Mesendoderm (in vitro differentiated cells): ENCODE measurements at regions not wholly inside any gene's neighbourhood (a gene's known extent, or its start where the extent isn't known, plus 50 kb on each side); places are given as distances from the start of the nearest gene placed in this dataset.

Source experiments
- DNase-seq: peaks from one replicate; pipeline ENCODE4 v3.0.0; 2013
- H2AK5ac ChIP-seq: 2 replicates; pipeline ENCODE4 v1.6.1; 2013; ENCODE audit warnings: low read length, inconsistent platforms
- H2BK120ac ChIP-seq: 2 replicates; pipeline ENCODE4 v1.6.1; 2013; ENCODE audit warnings: low read depth, mild to moderate bottlenecking, low read length, moderate library complexity, mixed read lengths
- H2BK15ac ChIP-seq: replicated peaks from 2 replicates; pipeline ENCODE4 v1.6.1; 2013; ENCODE audit warnings: low read depth, mild to moderate bottlenecking, moderate library complexity
- H2BK5ac ChIP-seq: 2 replicates; pipeline ENCODE4 v1.6.1; 2013; ENCODE audit warnings: low read length, inconsistent platforms
- H3K18ac ChIP-seq: 2 replicates; pipeline ENCODE4 v1.6.1; 2013; ENCODE audit warnings: mild to moderate bottlenecking, low read length, mixed read lengths
- H3K23ac ChIP-seq: one replicate; pipeline ENCODE4 v1.6.1; 2013; ENCODE audit warnings: low read length
- H3K27ac ChIP-seq: 2 replicates; pipeline ENCODE4 v1.5.1; 2013; ENCODE audit warnings: low read depth, mild to moderate bottlenecking, inconsistent platforms, low read length, moderate library complexity
- H3K27me3 ChIP-seq: 2 replicates; pipeline ENCODE4 v1.6.1; 2013; ENCODE audit warnings: low read length, control low read depth, mild to moderate bottlenecking, inconsistent platforms; ENCODE audit not compliant: insufficient read depth, poor library complexity
- H3K36me3 ChIP-seq: 2 replicates; pipeline ENCODE4 v1.6.1; 2013; ENCODE audit warnings: low read length, inconsistent platforms; ENCODE audit not compliant: control insufficient read depth, insufficient read depth
- H3K4ac ChIP-seq: one replicate; pipeline ENCODE4 v1.6.1; 2013; ENCODE audit warnings: low read depth, mild to moderate bottlenecking, low read length, moderate library complexity
- H3K4me1 ChIP-seq: 2 replicates; pipeline ENCODE4 v1.6.1; 2013; ENCODE audit warnings: low read depth, low read length, inconsistent platforms; ENCODE audit not compliant: control insufficient read depth
- H3K4me2 ChIP-seq: 2 replicates; pipeline ENCODE4 v1.6.1; 2013; ENCODE audit warnings: low read length
- H3K4me3 ChIP-seq: 2 replicates; pipeline ENCODE4 v1.5.1; 2013; ENCODE audit warnings: mild to moderate bottlenecking, low read length
- H3K56ac ChIP-seq: one replicate; pipeline ENCODE4 v1.6.1; 2013; ENCODE audit warnings: low read length
- H3K79me1 ChIP-seq: 2 replicates; pipeline ENCODE4 v1.6.1; 2013; ENCODE audit warnings: low read length, inconsistent platforms
- H3K79me2 ChIP-seq: 2 replicates; pipeline ENCODE4 v1.6.1; 2013; ENCODE audit warnings: mild to moderate bottlenecking, low read length; ENCODE audit not compliant: control insufficient read depth, insufficient read depth
- H3K9ac ChIP-seq: 2 replicates; pipeline ENCODE4 v1.6.1; 2013; ENCODE audit warnings: low read length, inconsistent platforms
- H4K5ac ChIP-seq: one replicate; pipeline ENCODE4 v1.6.1; 2013; ENCODE audit warnings: low read length
- H4K8ac ChIP-seq: one replicate; pipeline ENCODE4 v1.6.1; 2013; ENCODE audit warnings: low read depth, mild to moderate bottlenecking, control low read depth, low read length, moderate library complexity
- WGBS: extraction: QIAGEN DNeasy Blood & Tissue Kit; methylation state at CpG from one replicate; pipeline ENCODE4 v1.1.7; 2013; ENCODE audit warnings: low lambda C conversion rate, missing lambda C conversion rate; ENCODE audit not compliant: insufficient coverage; ENCODE audit errors: extremely low coverage; 5-methylcytosine and 5-hydroxymethylcytosine counted together

- H3K4me2 ChIP-seq: no peak overlapping the region
- no peak overlapping the region for H2BK15ac ChIP-seq
- no peak overlapping the region for H4K8ac ChIP-seq
- H4K5ac ChIP-seq: no peak overlapping the region
- H3K36me3 ChIP-seq: no peaks in the 10 kb centered on the region
- no peaks in the 10 kb centered on the region for H3K27me3 ChIP-seq
- WGBS: no CpG with 5 or more reads among the region's 11 CpGs
- no peak overlapping the region for H3K56ac ChIP-seq
- H3K79me1 ChIP-seq: no peaks in the 10 kb centered on the region
- no peaks in the 10 kb centered on the region for H3K4me1 ChIP-seq
- H2BK120ac ChIP-seq: no peak overlapping the region
- no peak overlapping the region for H3K4ac ChIP-seq
- H3K79me2 ChIP-seq: no peaks in the 10 kb centered on the region
- H3K9ac ChIP-seq: no peak overlapping the region
- H2BK5ac ChIP-seq: no peak overlapping the region
- DNase-seq: no peak
- H2AK5ac ChIP-seq: no peak overlapping the region
- no peak overlapping the region for H3K23ac ChIP-seq
- no peak overlapping the region for H3K27ac ChIP-seq
- H3K18ac ChIP-seq: no peak overlapping the region
- no peak overlapping the region for H3K4me3 ChIP-seq
These were observed 64.0 kb upstream of the SOX21 start for GRCh38 chr13:94776300-94776699.

- no peak overlapping the region for H2AK5ac ChIP-seq
- H4K8ac ChIP-seq: no peak overlapping the region
- no peak overlapping the region for H3K18ac ChIP-seq
- no peak overlapping the region for H3K56ac ChIP-seq
- no peak overlapping the region for H3K4me3 ChIP-seq
- no peak overlapping the region for H3K27ac ChIP-seq
- H3K4me2 ChIP-seq: no peak overlapping the region
- no CpG with 5 or more reads among the region's 7 CpGs for WGBS
- H3K9ac ChIP-seq: no peak overlapping the region
- H3K23ac ChIP-seq: no peak overlapping the region
- no peaks in the 10 kb centered on the region for H3K27me3 ChIP-seq
- H3K79me1 ChIP-seq: no peaks in the 10 kb centered on the region
- no peak overlapping the region for H2BK15ac ChIP-seq
- H3K79me2 ChIP-seq: no peaks in the 10 kb centered on the region
- H3K4me1 ChIP-seq: no peaks in the 10 kb centered on the region
- no peak overlapping the region for H3K4ac ChIP-seq
- DNase-seq: peak; percentile 62
- no peak overlapping the region for H2BK120ac ChIP-seq
- no peak overlapping the region for H4K5ac ChIP-seq
- no peak overlapping the region for H2BK5ac ChIP-seq
- no peaks in the 10 kb centered on the region for H3K36me3 ChIP-seq
These were observed 53.5 kb upstream of the SOX21 start for GRCh38 chr13:94765814-94766213.

GRCh38 chr13:94764576-94765321 lies 52.4 kb upstream of the SOX21 start:
- no peak overlapping the region for H3K4me3 ChIP-seq
- no peak overlapping the region for H2BK15ac ChIP-seq
- H3K56ac ChIP-seq: no peak overlapping the region
- H3K27me3 ChIP-seq: no peaks in the 10 kb centered on the region
- H3K4me1 ChIP-seq: no peaks in the 10 kb centered on the region
- no peak overlapping the region for H3K23ac ChIP-seq
- no peak overlapping the region for H2BK5ac ChIP-seq
- H3K79me2 ChIP-seq: no peaks in the 10 kb centered on the region
- H3K18ac ChIP-seq: no peak overlapping the region
- DNase-seq: peak; percentile 21
- no peak overlapping the region for H4K5ac ChIP-seq
- no peak overlapping the region for H3K27ac ChIP-seq
- H4K8ac ChIP-seq: no peak overlapping the region
- no peaks in the 10 kb centered on the region for H3K79me1 ChIP-seq
- no peaks in the 10 kb centered on the region for H3K36me3 ChIP-seq
- no peak overlapping the region for H3K4ac ChIP-seq
- H2BK120ac ChIP-seq: no peak overlapping the region
- H3K9ac ChIP-seq: no peak overlapping the region
- H2AK5ac ChIP-seq: no peak overlapping the region
- no peak overlapping the region for H3K4me2 ChIP-seq
- no CpG with 5 or more reads among the region's 2 CpGs for WGBS
